T-helper 2 cell treated with Interferon-gamma antibody and Interleukin-4, amounts not matched to agents 100 ng/mL and 5 ng/mL, for 36 hours (primary cell): ENCODE measurements at regions not wholly inside any gene's neighbourhood (a gene's known extent, or its start where the extent isn't known, plus 50 kb on each side); places are given as distances from the start of the nearest gene placed in this dataset.
"Not testable (repeated sequence)": the region's sequence is repeated elsewhere in the genome, so short reads cannot be mapped to it uniquely, and the experiment has no call there.

Source experiments
- intact Hi-C: fragments of 100-400 bp; cut with micrococcal nuclease; formaldehyde crosslinking; loops from one replicate; pipeline ENCODE4 v1.15.1; 2023

DNA sequence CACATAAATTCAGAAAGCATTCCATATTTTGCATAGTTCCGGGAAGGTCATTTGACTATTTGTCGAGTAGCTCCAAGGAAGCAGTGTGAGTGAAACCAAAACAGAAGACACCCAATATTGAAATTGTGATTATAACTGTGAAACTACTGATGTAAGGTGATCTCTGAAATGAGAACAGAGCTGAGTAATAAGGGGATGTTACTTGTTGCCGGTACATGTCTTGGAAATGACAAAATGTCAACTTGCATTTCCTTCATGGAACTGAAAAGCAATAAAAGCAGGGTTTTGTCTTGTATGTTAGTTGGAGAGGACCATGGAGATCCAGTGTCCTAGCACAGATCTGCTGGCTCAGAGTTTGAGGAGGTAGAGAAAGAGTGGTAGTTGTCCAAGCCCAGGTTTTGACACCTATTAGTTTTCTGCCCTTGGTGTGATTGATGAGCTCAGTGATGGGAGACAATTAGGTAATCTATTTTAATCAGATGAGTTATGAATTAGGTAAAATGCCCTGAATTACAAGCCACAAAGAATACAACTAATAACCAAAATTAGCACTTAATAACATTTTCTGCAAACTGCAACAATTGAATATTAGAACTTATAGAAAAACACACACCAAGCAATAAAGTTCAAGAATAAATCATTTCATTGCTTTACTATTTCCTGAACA lies 58.7 kb upstream of the ZNF519 start:
- intact Hi-C loops: not testable (repeated sequence)

DNA sequence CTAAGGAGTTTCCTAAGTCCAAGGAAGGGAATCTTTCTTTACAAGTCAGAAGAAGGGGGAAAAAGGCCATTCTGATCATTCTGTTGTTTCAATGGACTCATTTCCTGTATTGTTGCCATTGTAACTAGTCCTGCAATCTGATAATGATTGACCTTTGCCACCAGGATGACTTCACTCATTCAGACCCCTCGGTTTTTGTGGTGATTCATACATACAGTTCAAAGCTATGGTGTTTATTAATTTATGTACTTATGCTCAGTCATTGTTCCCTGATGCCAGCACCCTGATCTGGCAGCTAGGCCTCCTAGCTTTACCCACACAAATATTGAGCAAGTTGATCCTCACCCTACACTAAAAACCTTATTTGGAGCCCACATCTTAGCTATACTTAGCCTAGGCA lies 57.6 kb upstream of the ZNF519 start:
- intact Hi-C loops: no loop called here

DNA sequence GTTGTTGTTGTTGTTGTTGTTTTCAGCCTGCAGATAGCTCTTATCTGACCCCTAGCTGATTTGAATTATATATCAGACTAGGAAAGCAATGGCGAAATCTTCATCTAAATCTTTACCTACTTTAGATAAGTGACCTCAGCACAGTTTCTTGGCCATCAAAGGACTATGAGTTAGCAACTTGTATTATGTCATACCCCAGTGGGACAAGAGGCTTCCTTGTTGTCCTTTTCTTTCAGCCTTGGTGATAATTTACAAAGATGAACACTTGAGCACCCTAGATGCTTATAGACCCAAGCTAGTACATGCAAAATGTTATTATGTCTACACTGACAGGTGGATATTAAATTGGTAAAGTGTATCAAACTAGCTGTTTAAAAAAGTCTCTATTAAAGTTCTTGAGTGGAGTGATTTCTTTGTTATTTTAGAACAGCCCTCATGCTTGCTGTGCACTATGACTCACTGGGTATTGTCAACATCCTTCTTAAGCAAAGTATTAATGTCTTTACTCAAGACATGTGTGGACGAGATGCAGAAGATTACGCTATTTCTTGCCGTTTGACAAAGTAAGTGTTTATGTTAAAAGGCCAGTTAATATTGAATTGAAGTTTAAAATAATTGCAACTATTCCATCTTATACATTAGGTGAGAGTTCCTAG lies 56.6 kb upstream of the ZNF519 start:
- intact Hi-C loops: not testable (repeated sequence)
